ENCODE measurements at regions not wholly inside any gene's neighbourhood (a gene's known extent, or its start where the extent isn't known, plus 50 kb on each side); places are given as distances from the start of the nearest gene placed in this dataset.
"Not testable (repeated sequence)": the region's sequence is repeated elsewhere in the genome, so short reads cannot be mapped to it uniquely, and the experiment has no call there.

- not testable (repeated sequence) for H3K9ac ChIP-seq (ENCODE audit: low read depth, low read length); H3K36me3 ChIP-seq (ENCODE audit: insufficient read depth, low read length); H3K9me3 ChIP-seq (replicated peaks; ENCODE audit: low read length)
These were observed 104.5 kb downstream of the ZNF33B start for GRCh38 chr10:42533866-42534265.

GRCh38 chr10:42532996-42533395, 105.4 kb downstream of the ZNF33B start:
- no peaks in the 10 kb centered on the region for H3K4me1 ChIP-seq (ENCODE audit: control insufficient read depth, insufficient read depth, low read length)
- no peaks in the 10 kb centered on the region for H3K36me3 ChIP-seq (ENCODE audit: insufficient read depth, low read length)
- no peaks in the 10 kb centered on the region for H3K9me3 ChIP-seq (replicated peaks; ENCODE audit: low read length)
- no peak overlapping the region for H3K4me2 ChIP-seq (ENCODE audit: low read length)
- no peak overlapping the region for H3K9ac ChIP-seq (ENCODE audit: low read depth, low read length)
- no peaks in the 10 kb centered on the region for H3K27me3 ChIP-seq (ENCODE audit: control insufficient read depth, insufficient read depth, low read length)
- no peak overlapping the region for H3K4me3 ChIP-seq (ENCODE audit: low read length)

More at GRCh38 chr10:42533866-42534265, 104.5 kb downstream of the ZNF33B start:
- not testable (repeated sequence) for H3K4me1 ChIP-seq (ENCODE audit: control insufficient read depth, insufficient read depth, low read length); H3K4me3 ChIP-seq (ENCODE audit: low read length); H3K27me3 ChIP-seq (ENCODE audit: control insufficient read depth, insufficient read depth, low read length); H3K4me2 ChIP-seq (ENCODE audit: low read length)

GRCh38 chr10:42523098-42523497, 115.3 kb downstream of the ZNF33B start:
- peaks cover 19% of the 10 kb centered on the region for H3K9me3 ChIP-seq (replicated peaks; ENCODE audit: low read length)

GRCh38 chr10:42519761-42520460, 118.5 kb downstream of the ZNF33B start:
- Histone ChIP-seq H3K9ac (ENCODE audit: low read depth, low read length) (no peak overlapping the region), H3K4me2 (ENCODE audit: low read length) (no peak overlapping the region), H3K36me3 (ENCODE audit: insufficient read depth, low read length) (peaks cover 39% of the 10 kb centered on the region), H3K27me3 (ENCODE audit: control insufficient read depth, insufficient read depth, low read length) (no peaks in the 10 kb centered on the region), H3K9me3 (replicated peaks; ENCODE audit: low read length) (peaks cover 28% of the 10 kb centered on the region), H3K4me1 (ENCODE audit: control insufficient read depth, insufficient read depth, low read length) (no peaks in the 10 kb centered on the region), H3K4me3 (ENCODE audit: low read length) (no peak overlapping the region)

More at GRCh38 chr10:42523098-42523497, 115.3 kb downstream of the ZNF33B start:
- no peak overlapping the region for H3K4me3 ChIP-seq (ENCODE audit: low read length)
- H3K36me3 ChIP-seq (ENCODE audit: insufficient read depth, low read length), result peaks cover 39% of the 10 kb centered on the region
- H3K4me1 ChIP-seq (ENCODE audit: control insufficient read depth, insufficient read depth, low read length), result no peaks in the 10 kb centered on the region
- no peak overlapping the region for H3K4me2 ChIP-seq (ENCODE audit: low read length)
- no peaks in the 10 kb centered on the region for H3K27me3 ChIP-seq (ENCODE audit: control insufficient read depth, insufficient read depth, low read length)
- H3K9ac ChIP-seq (ENCODE audit: low read depth, low read length), result no peak overlapping the region

GRCh38 chr10:42519079-42519478, 119.3 kb downstream of the ZNF33B start:
- Histone ChIP-seq H3K36me3 (ENCODE audit: insufficient read depth, low read length) (peaks cover 36% of the 10 kb centered on the region), H3K9me3 (replicated peaks; ENCODE audit: low read length) (peaks cover 28% of the 10 kb centered on the region), H3K4me2 (ENCODE audit: low read length) (no peak overlapping the region), H3K4me1 (ENCODE audit: control insufficient read depth, insufficient read depth, low read length) (no peaks in the 10 kb centered on the region), H3K9ac (ENCODE audit: low read depth, low read length) (no peak overlapping the region), H3K4me3 (ENCODE audit: low read length) (no peak overlapping the region), H3K27me3 (ENCODE audit: control insufficient read depth, insufficient read depth, low read length) (no peaks in the 10 kb centered on the region)

- H3K4me3 ChIP-seq (ENCODE audit: low read length), result no peak overlapping the region
- no peaks in the 10 kb centered on the region for H3K4me1 ChIP-seq (ENCODE audit: control insufficient read depth, insufficient read depth, low read length)
- no peak overlapping the region for H3K4me2 ChIP-seq (ENCODE audit: low read length)
- no peaks in the 10 kb centered on the region for H3K27me3 ChIP-seq (ENCODE audit: control insufficient read depth, insufficient read depth, low read length)
- no peaks in the 10 kb centered on the region for H3K36me3 ChIP-seq (ENCODE audit: insufficient read depth, low read length)
- peaks cover 15% of the 10 kb centered on the region for H3K9me3 ChIP-seq (replicated peaks; ENCODE audit: low read length)
- H3K9ac ChIP-seq (ENCODE audit: low read depth, low read length), result no peak overlapping the region
These were observed 124.4 kb downstream of the ZNF33B start for GRCh38 chr10:42513921-42514320.

GRCh38 chr10:42491801-42492200, 146.6 kb downstream of the ZNF33B start:
- H3K4me3 ChIP-seq (ENCODE audit: low read length), result no peak overlapping the region
- H3K27me3 ChIP-seq (ENCODE audit: control insufficient read depth, insufficient read depth, low read length), result no peaks in the 10 kb centered on the region
- H3K9ac ChIP-seq (ENCODE audit: low read depth, low read length), result no peak overlapping the region
- no peaks in the 10 kb centered on the region for H3K36me3 ChIP-seq (ENCODE audit: insufficient read depth, low read length)
- no peak overlapping the region for H3K4me2 ChIP-seq (ENCODE audit: low read length)
- H3K4me1 ChIP-seq (ENCODE audit: control insufficient read depth, insufficient read depth, low read length), result peaks cover 7% of the 10 kb centered on the region
- H3K9me3 ChIP-seq (replicated peaks; ENCODE audit: low read length), result no peaks in the 10 kb centered on the region

- Histone ChIP-seq H3K9ac (ENCODE audit: low read depth, low read length) (no peak overlapping the region), H3K4me2 (ENCODE audit: low read length) (no peak overlapping the region), H3K4me1 (ENCODE audit: control insufficient read depth, insufficient read depth, low read length) (peaks cover 7% of the 10 kb centered on the region), H3K4me3 (ENCODE audit: low read length) (no peak overlapping the region), H3K27me3 (ENCODE audit: control insufficient read depth, insufficient read depth, low read length) (no peaks in the 10 kb centered on the region), H3K9me3 (replicated peaks; ENCODE audit: low read length) (no peaks in the 10 kb centered on the region), H3K36me3 (ENCODE audit: insufficient read depth, low read length) (no peaks in the 10 kb centered on the region)
These were observed 147.3 kb downstream of the ZNF33B start for GRCh38 chr10:42491001-42491592.

- no peak overlapping the region for H3K4me2 ChIP-seq (ENCODE audit: low read length)
- H3K9me3 ChIP-seq (replicated peaks; ENCODE audit: low read length), result no peaks in the 10 kb centered on the region
- no peaks in the 10 kb centered on the region for H3K36me3 ChIP-seq (ENCODE audit: insufficient read depth, low read length)
- no peak overlapping the region for H3K9ac ChIP-seq (ENCODE audit: low read depth, low read length)
- no peak overlapping the region for H3K4me3 ChIP-seq (ENCODE audit: low read length)
- H3K27me3 ChIP-seq (ENCODE audit: control insufficient read depth, insufficient read depth, low read length), result no peaks in the 10 kb centered on the region
- H3K4me1 ChIP-seq (ENCODE audit: control insufficient read depth, insufficient read depth, low read length), result peaks cover 7% of the 10 kb centered on the region
These were observed 148.0 kb downstream of the ZNF33B start for GRCh38 chr10:42490368-42490767.

- Histone ChIP-seq H3K36me3 (ENCODE audit: insufficient read depth, low read length) (no peaks in the 10 kb centered on the region), H3K4me2 (ENCODE audit: low read length) (no peak overlapping the region), H3K4me3 (ENCODE audit: low read length) (no peak overlapping the region), H3K4me1 (ENCODE audit: control insufficient read depth, insufficient read depth, low read length) (peaks cover 7% of the 10 kb centered on the region), H3K9ac (ENCODE audit: low read depth, low read length) (no peak overlapping the region), H3K27me3 (ENCODE audit: control insufficient read depth, insufficient read depth, low read length) (no peaks in the 10 kb centered on the region), H3K9me3 (replicated peaks; ENCODE audit: low read length) (no peaks in the 10 kb centered on the region)
These were observed 150.0 kb downstream of the ZNF33B start for GRCh38 chr10:42488416-42488815.

- no peak overlapping the region for H3K4me3 ChIP-seq (ENCODE audit: low read length)
- H3K27me3 ChIP-seq (ENCODE audit: control insufficient read depth, insufficient read depth, low read length), result no peaks in the 10 kb centered on the region
- no peaks in the 10 kb centered on the region for H3K36me3 ChIP-seq (ENCODE audit: insufficient read depth, low read length)
- no peaks in the 10 kb centered on the region for H3K9me3 ChIP-seq (replicated peaks; ENCODE audit: low read length)
- no peak overlapping the region for H3K9ac ChIP-seq (ENCODE audit: low read depth, low read length)
- H3K4me2 ChIP-seq (ENCODE audit: low read length), result no peak overlapping the region
- H3K4me1 ChIP-seq (ENCODE audit: control insufficient read depth, insufficient read depth, low read length), result no peaks in the 10 kb centered on the region
These were observed 156.0 kb downstream of the ZNF33B start for GRCh38 chr10:42482411-42482810.

GRCh38 chr10:42479057-42479456, 159.3 kb downstream of the ZNF33B start:
- Histone ChIP-seq H3K9ac (ENCODE audit: low read depth, low read length) (no peak overlapping the region), H3K36me3 (ENCODE audit: insufficient read depth, low read length) (no peaks in the 10 kb centered on the region), H3K4me1 (ENCODE audit: control insufficient read depth, insufficient read depth, low read length) (no peaks in the 10 kb centered on the region), H3K27me3 (ENCODE audit: control insufficient read depth, insufficient read depth, low read length) (no peaks in the 10 kb centered on the region), H3K4me3 (ENCODE audit: low read length) (no peak overlapping the region), H3K9me3 (replicated peaks; ENCODE audit: low read length) (no peaks in the 10 kb centered on the region), H3K4me2 (ENCODE audit: low read length) (no peak overlapping the region)

Measured in skeletal muscle satellite cell (primary cell).